Cardiac septum (tissue), 1 donor: ENCODE measurements at regions not wholly inside any gene's neighbourhood (a gene's known extent, or its start where the extent isn't known, plus 50 kb on each side); places are given as distances from the start of the nearest gene placed in this dataset.

Experiments used
- DNase-seq: peaks from one replicate; pipeline ENCODE4 v3.0.0-alpha.2; 2020; ENCODE audit warnings: low spot score
- intact Hi-C: fragments of 100-400 bp; cut with DNase I; formaldehyde crosslinking; loops from one replicate; pipeline ENCODE4 v1.14.0; 2022
- donor health status: DM: no; HTN: no; CAD: no.

DNA sequence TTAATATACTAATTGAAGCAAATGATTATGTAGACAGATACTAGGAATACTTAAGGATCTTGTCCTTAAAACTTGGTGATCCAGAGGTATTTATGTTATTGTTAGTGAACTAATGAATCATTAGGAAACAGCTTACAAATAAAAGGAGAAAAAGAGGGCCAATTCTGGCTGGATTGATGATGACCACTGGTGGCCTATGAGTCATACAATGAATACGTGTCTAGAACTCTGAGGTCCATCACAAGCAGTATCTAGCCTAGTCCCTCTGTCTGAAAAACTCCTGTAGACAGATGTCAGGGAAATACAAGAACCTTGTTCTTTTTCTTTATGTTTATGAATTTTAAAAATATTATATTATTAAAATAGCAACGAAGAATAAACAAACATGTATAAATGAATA, 51.7 kb upstream of the RTL1 start:
- no peak for DNase-seq
- intact Hi-C loops: no loop called here

DNA sequence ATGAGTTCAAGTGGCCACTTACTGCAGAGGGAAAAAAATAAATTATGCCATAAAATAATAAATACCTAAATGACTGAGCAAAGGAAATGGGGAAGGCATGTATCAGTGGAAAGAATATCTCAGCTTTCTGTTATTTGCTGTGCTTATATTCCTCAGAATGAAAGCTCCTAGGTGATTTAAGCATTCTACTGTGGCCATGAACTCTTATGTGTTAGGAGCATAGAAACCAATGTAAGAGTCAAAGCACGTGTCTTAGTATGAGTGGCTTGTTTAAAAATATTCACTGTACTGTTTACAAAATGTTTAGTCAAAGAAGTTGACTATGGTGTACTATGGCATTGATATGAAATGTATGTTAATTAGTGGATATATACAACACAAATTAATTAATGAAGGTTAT, 59.0 kb upstream of the RTL1 start:
- DNase-seq: no peak
- intact Hi-C loops: no loop called here

DNA sequence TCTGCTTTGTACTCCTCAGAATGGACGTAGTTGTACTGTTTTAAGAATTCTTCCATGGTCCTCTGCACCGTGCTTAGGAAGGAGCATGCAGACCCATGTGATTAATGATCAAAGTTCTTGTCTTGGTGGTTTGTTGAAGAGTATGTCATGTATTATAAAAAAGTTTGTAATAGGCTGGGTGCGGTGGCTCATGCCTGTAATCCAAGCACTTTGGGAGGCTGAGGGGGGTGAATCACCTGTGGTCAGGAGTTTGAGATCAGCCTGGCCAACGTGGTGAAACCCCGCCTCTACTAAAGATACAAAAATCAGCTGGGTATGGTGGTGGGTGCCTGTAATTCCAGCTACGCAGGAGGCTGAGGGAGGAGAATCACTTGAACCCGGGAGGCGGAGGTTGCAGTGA, 61.8 kb upstream of the RTL1 start:
- DNase-seq: no peak
- intact Hi-C loops: no loop called here

DNA sequence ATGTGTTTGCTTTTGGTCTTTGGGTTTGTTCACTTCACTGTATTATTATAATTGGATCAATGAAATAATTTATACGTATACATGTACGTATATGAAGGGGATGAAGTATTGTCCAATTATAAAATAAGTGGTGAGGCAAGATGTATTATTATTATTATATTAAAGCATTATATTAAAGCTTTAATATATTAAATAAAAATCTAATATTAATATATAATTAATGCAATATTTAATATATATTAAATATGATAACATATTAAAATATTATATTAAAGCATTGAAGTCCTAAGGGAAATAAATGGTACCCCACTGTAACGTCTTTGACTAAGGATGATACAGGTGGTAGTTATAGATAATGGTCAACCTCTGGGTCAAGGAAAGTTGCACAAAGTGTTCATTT, 63.7 kb upstream of the RTL1 start:
- no peak for DNase-seq
- intact Hi-C loops: no loop called here

DNA sequence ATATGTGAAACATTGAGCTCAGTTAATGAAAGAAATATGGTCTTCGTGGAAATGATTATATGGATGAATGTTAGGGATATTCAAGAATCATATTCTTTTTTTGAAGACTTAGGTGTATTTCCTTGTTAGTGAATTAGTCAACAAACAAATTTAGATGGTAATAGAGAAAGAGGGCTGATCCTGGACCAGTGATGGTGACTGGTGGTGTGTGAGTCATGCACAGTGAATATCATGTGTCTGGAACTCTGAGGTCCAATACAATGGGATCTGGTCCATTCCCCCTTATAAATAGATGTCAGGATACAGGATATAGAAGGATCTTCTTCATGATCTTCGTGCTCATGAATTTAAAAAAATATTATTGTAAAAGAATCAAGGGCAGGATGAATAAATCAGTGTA, 64.4 kb upstream of the RTL1 start:
- intact Hi-C loops: no loop called here
- DNase-seq: no peak

DNA sequence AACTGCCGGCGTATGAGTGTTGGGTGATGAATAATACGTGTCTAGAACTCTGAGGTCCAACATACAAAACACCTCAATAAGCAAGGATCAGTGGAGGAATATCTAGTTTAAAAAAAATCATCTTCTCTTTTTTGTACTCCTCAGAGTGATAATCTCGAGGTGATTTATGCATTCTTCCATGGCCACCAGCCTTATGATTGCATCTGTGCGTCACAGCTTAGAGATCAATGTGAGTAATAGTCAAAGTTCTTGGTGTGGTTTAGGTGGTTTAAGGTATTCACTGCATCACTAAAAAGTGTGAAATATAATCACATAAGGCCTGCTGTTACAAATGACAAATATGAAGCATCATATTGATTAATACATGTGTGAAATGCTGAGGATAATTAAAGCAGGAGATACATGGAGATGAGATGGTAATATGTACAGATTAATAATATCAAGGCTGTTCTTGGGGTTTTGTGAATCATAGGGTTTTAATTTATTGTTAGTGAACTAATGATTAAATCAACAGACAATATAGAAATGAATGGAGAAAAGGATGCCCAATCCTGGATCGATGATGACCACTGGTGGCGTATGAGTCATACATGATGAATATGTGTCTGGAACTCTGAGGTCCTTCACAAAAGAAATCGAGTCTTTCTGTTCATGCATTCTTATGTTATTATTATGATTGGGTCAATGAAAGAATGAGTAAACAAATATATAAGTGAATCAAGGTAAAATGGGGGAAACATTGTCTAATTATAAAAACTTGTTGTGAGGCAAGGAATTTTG, 68.8 kb upstream of the RTL1 start:
- DNase-seq: no peak
- intact Hi-C loops: no loop called here

DNA sequence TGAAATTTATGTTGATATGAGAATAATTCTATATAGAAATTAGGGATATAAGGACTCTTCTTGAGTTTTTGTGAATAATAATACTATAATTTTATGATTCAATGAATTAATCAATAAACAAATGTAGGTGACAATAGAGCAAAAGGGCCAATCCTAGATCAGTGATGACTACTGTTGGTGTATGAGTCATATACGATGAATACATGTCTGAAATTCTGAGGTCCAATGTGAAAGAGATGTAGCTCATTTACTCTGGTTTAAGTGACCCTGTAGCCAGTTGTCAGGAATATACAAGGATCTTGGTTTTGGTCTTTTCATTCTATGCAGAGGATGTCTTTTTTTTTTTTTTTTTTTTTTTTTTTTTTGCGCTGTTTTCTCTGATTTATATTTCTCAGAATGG, 72.1 kb upstream of the RTL1 start:
- intact Hi-C loops: no loop called here
- DNase-seq: no peak

DNA sequence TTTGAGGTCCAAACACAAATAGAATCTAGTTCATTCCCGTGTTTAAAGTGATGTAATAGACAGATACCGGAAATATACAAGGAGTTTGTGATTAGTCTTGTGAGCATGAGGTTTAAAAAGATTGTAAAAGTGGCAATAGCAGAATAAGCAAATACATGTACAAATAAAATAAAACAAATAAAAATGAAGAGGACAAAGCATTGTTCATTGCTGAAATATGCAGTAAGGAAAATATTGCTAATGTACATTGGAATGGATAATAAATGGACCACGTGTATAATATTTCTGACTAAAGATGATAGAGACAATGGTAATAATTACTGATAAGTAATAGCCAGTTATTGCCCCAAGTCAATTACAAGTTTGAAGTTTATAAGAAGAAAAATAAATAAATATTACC, 75.6 kb upstream of the RTL1 start:
- DNase-seq: no peak
- intact Hi-C loops: no loop called here

DNA sequence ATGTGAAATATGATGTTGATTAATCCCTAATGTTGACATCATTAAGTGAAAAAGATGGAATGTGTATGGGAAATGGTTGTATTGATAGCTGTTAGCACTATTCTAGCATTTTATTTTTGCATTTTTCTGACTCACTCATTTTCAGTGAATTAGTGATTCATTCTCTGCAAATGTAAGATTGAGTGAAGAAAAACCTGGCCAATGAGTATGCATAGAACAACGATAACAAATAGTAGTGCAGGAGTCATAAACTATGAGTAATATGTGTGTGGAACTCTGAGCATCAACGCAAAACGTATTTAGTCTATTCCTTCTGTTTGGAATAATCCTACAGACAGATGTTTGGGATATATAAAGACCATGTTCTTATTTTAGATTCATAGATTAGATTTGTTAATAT, 76.3 kb upstream of the RTL1 start:
- DNase-seq: no peak
- intact Hi-C loops: no loop called here

DNA sequence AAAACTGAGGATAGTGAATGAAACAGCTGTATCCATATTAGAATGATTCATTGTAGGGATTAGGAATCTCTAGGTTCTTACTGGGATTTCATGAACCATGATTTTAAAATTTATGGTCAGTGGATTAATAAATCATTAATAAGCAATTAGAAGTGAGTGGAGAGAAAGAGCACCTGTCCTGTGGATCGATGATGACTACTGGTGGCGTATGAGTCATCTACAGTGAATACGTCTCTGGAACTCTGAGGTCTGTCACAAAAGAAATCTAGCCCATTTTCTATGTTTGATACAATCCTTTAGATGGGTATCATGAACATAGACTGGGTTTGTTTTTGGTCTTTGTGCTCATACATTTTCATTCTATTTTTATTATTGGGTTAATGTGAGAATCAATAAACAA, 77.3 kb upstream of the RTL1 start:
- intact Hi-C loops: no loop called here
- DNase-seq: no peak

DNA sequence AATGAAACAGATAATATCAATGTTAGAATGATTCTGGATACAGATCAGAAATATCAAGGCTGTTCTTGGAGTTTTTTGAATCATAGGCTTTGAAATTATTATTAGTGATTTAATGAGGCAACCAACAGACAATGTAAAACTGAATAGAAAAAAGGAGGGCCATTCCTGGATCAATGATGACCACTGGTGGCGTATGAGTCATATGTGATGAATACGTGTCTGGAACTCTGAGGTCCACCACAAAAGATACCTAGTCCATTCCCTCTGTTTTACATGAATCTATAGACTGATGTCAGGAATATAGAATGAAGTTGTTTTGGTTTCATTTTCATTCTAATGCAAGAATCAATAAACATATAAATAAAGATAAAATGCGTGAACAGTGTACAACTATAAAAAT, 78.3 kb upstream of the RTL1 start:
- intact Hi-C loops: no loop called here
- DNase-seq: no peak

DNA sequence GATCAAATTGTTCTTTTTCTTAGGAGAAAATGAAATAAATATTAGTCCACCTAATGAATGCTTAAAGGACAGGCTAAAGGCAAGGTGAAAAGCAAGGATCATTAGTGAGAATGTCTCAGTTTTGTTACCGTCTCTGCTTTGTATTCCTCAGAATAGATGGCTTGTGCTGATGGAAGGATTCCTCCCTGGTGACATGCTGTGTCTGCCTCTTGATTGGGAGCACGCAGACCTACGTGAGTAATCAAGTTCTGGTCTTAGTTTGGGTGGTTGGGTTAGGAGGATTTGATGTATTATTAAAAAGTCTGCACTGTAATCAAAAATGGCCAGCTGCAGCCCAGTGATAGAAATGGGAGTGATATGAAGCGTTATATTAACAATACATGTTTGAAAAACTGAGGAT, 78.8 kb upstream of the RTL1 start:
- DNase-seq: no peak
- intact Hi-C loops: no loop called here

DNA sequence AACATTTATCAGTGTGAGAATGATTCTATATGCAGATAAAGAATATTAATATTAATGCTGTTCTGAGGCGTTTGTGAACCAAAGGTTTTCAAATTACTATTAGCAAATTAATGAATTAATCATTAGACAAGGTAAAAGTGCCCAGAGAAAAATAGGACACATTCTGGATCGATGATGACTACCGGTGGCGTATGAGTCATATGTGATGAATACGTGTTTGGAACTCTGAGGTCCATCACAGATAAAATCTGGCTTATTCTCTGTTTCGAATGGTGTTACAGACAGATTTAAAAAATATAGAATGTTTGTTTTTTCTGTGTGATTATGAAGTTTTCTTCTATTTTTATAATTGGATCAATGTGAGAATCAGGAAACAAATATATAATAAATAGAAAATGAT, 79.2 kb upstream of the RTL1 start:
- no peak for DNase-seq
- intact Hi-C loops: no loop called here

DNA sequence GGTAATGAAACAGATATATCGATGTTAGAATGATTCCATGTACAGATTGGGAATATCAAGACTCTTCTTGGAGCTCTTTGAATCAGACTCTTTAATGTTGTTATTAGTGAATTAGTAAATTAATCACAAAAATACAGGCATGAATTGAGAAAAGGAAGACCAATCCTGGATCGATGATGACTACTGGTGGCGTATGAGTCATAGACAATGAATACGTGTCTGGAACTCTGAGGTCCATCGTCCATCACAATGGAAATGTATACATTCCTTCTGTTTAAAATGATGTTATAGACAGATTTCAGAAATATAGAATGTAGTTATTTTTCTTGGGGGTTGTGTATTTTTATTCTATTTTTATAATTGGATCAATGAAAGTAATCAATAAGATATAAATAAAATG, 80.2 kb upstream of the RTL1 start:
- DNase-seq: no peak
- intact Hi-C loops: no loop called here

DNA sequence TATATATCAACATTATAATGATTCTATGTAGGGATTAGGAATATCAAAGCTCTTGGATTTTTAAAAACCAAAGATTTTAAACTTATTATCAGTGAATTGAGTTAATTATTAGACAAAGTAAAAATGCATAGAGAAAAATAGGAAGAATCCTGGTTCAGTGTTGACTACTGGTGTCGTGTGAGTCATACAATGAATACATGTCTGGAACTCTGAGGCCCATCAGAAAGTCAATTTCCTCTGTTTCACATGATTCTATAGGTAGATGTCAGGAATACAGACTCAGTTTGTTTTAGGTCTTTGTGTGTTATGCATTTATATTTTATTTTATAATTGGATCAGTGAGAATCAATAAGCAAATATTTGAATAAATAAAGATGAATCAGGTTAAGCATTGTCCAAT, 84.5 kb upstream of the RTL1 start:
- no peak for DNase-seq
- intact Hi-C loops: no loop called here

DNA sequence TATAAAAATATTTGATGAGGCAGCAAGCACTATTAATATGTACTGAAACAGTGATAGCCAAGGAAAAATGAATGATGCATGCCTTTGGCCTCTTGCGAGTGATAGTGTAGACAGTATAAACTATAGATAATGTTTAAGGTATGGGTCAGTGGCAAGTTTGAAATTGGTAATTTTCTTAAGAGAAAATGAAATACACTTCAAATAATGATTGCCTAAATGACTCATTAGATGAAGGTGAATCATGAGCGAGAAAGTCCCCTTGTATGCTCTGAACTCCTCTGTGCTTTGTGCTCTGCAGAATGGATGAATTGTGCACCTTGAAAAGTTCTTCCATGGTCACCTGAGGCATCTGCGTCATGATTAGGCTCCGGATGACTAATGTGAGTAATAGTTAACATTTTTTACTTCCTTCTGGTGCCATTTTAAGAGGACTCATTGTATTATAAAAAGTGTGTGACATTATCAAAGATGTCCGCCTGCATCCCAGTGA, 84.9 kb upstream of the RTL1 start:
- intact Hi-C loops: no loop called here

DNA sequence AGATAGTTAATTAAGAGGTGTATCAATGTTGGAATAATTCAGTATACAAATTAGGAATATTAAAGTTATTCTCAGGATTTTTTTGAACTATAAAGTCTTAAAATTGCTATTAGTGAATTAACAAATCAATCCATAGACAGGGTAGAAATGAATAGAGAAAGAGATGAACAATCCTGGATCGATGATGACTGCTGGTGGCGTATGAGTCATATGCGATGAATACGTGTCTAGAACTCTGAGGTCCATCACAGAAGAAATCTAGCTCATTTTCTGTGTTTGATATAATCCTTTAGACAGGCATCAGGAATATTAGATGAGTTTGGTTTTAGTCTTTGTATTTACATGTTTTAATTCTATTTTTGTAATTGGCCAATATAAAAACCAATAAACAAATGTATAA, 85.4 kb upstream of the RTL1 start:
- no peak for DNase-seq
- intact Hi-C loops: no loop called here

More for the DNA sequence above, 84.9 kb upstream of the RTL1 start:
- DNase-seq: no peak

DNA sequence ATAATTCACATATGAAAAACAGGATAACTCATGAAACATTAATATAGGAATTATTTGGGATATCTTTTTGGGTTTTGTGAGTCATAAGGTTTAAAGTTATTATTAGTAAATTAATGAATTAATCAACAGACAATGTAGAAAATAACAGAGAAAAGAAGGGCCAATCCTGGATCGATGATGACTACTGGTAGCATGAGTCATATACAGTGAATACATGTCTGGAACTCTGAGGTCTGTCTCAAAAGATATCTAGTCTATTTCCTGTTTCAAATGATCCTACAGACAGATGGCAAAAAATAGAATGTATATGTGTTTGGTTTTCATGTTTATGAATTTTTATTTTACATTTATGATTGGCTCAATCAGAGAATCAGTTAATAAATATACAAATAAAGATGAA, 86.4 kb upstream of the RTL1 start:
- intact Hi-C loops: no loop called here
- no peak for DNase-seq

DNA sequence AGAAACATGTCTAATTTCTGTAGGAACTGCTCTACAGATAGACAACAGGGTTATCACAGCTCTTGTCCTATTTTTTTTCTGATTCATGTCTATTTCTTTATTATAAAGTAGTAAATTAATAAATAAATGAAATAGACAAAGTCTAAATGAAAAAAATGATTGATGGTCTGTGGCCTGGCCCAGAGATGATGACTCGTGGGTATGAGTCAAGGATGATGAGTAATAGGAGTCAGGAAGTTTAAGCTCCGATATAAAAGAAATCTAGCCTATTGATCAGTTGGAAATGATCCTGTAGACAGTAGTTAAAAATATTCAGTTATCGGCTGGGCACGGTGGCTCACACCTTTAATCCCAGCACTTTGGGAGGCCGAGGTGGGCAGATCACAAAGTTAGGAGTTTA, 90.6 kb upstream of the RTL1 start:
- DNase-seq: no peak
- intact Hi-C loops: no loop called here

DNA sequence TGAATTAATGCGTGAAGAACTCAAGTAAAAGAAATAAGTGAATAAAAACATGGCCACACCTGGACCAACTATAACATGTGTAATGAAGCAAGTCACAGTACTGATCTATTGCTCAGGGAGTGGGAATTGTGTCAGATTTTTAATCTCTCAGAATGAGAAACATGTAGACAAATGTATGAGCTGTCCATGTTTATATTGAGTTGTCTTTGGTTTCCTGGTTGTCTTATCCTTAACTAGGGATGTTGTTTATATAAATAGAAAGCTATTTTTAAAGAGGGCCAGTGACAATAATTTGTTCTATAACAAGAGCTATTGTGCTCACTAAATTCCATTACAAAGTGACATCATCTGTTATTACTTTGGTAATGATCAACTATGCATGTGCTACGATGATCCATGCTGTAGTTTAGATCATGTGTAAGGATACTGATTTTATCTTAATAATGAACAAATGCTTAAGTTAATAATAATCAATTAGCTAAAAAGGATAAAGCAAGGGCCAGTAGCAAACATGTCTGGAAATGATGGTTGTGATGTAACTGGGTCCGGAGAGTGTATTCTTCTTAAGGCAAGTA, 91.3 kb upstream of the RTL1 start:
- DNase-seq: no peak
- intact Hi-C loops: no loop called here

DNA sequence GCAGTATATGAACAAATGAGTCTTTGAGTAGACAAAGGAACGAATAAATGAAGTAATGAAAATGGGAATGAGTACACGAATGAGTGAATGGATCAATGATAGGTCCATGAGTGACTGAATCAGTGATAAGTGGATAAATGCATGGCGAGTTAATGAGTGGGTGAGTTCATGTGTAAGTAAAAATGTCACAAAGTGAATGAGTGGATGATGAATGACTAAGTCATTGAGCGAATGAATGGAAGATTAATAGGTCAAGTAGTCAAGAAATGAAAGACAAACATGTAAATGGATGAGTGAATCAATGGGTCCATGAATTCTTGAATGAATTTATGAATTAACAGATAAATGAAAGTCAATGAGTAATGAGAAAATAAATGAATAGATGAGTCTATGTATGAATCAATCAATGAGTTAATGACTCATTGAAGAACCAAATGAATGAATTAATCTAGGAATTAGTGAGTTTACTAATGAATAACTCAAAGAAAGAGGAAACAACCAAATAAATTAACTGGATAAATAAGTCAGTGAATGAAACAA, 97.3 kb upstream of the RTL1 start:
- DNase-seq: no peak
- intact Hi-C loops: no loop called here
